Activated naive CD4-positive, alpha-beta T cell treated with anti-CD3 and anti-CD28 coated beads for 36 hours (primary cell): ENCODE measurements at regions not wholly inside any gene's neighbourhood (a gene's known extent, or its start where the extent isn't known, plus 50 kb on each side); places are given as distances from the start of the nearest gene placed in this dataset.

Experiments
- CTCF ChIA-PET: fragments of 350-600 bp; sonication (Branson Sonifier 250); formaldehyde crosslinking; loops from one replicate; lab custom pipeline; 2021; ENCODE audit warnings: antibody characterized with exemption; lab: Charles Lee
- DNase-seq: peaks from one replicate; pipeline ENCODE4 v3.0.0-alpha.2; 2020
- H3K27ac Mint-ChIP-seq: one replicate; pipeline ENCODE4 v1.8.0; 2021; ENCODE audit warnings: mild to moderate bottlenecking, mixed read lengths
- H3K27me3 Mint-ChIP-seq: one replicate; pipeline ENCODE4 v1.8.0; 2021; ENCODE audit warnings: low read depth, mixed read lengths
- H3K36me3 Mint-ChIP-seq: one replicate; pipeline ENCODE4 v1.8.0; 2021; ENCODE audit warnings: low read depth, mixed read lengths
- H3K4me1 Mint-ChIP-seq: one replicate; pipeline ENCODE4 v1.8.0; 2021; ENCODE audit warnings: low read depth, mixed read lengths
- H3K4me3 Mint-ChIP-seq: one replicate; pipeline ENCODE4 v1.8.0; 2021; ENCODE audit warnings: mild to moderate bottlenecking, moderate library complexity, mixed read lengths
- H3K9me3 Mint-ChIP-seq: one replicate; pipeline ENCODE4 v1.8.0; 2021; ENCODE audit warnings: mixed read lengths
- intact Hi-C: fragments of 100-400 bp; cut with micrococcal nuclease; formaldehyde crosslinking; loops from one replicate; pipeline ENCODE4 v1.15.1; 2023

DNA sequence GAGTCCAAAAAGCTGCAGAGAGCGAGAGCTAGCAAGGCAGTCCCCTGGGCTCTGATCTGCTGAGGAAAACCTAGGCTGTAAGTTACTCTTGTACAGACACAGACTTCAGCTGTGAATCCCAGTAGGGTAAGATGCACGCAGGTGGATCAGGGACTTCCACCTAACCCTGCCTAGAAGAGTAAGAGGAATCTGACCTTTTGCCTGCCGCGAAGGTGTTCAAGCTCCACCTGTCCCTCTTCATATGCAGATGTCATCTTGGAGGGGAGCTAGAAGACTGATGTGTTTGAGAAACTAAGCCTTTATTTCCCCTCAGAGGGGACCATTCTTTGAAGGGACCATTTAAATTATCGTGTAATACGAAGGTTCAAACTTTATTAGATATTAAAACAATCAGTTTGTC lies 108.6 kb upstream of the USP24 start:
- H3K27ac Mint-ChIP-seq = no peak overlapping the region
- H3K9me3 Mint-ChIP-seq = no peaks in the 10 kb centered on the region
- H3K36me3 Mint-ChIP-seq = no peaks in the 10 kb centered on the region
- H3K27me3 Mint-ChIP-seq = peaks cover 10% of the 10 kb centered on the region
- H3K4me3 Mint-ChIP-seq = no peak overlapping the region
- CTCF ChIA-PET = interaction anchor here (0.5 to 0.8 kb wide), 2 partner anchors 52 to 191 kb away, joined by 3 read pairs; no protein-coding TSS in a partner anchor
- intact Hi-C loops = no loop called here
- no peaks in the 10 kb centered on the region for H3K4me1 Mint-ChIP-seq
- no peak for DNase-seq

DNA sequence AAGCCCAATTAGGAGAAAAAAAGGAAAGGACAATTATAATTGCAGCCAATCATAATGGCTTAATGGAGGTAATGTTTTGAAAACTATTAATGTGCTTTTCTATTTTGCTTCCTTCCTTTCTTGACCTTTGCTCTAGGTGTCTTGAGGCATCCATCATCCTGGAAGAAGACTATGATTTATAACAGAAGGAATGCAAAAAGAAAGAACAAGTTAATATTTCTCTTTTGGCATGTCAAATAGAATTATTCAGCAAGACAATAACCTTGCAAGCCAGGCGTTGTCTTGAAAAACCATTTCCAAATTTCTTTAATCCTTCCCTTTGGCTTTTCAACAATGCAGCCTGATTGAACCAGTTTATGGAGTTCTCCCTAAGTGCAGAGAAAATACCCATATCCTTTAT lies 107.7 kb upstream of the USP24 start:
- Mint-ChIP-seq H3K4me1 (no peaks in the 10 kb centered on the region), H3K27ac (no peak overlapping the region), H3K36me3 (no peaks in the 10 kb centered on the region), H3K9me3 (no peaks in the 10 kb centered on the region), H3K4me3 (no peak overlapping the region), H3K27me3 (peaks cover 11% of the 10 kb centered on the region)
- CTCF ChIA-PET = interaction anchor here (1.8 kb wide), 1 partner anchor 14 kb away, joined by 5 read pairs; no protein-coding TSS in a partner anchor
- intact Hi-C loops = no loop called here
- no peak for DNase-seq

GRCh38 chr1:55321942-55322341 lies 106.8 kb upstream of the USP24 start:
- H3K4me1 Mint-ChIP-seq = peaks cover 1% of the 10 kb centered on the region
- no peak overlapping the region for H3K27ac Mint-ChIP-seq
- H3K9me3 Mint-ChIP-seq = no peaks in the 10 kb centered on the region
- intact Hi-C loops = no loop called here
- H3K4me3 Mint-ChIP-seq = no peak overlapping the region
- peaks cover 8% of the 10 kb centered on the region for H3K27me3 Mint-ChIP-seq
- H3K36me3 Mint-ChIP-seq = no peaks in the 10 kb centered on the region
- CTCF ChIA-PET = interaction anchor here (1.4 to 1.8 kb wide), 2 partner anchors 15 to 54 kb away, joined by 4 to 5 read pairs; no protein-coding TSS in a partner anchor
- no peak for DNase-seq

GRCh38 chr1:55320891-55321290 lies 105.7 kb upstream of the USP24 start:
- Mint-ChIP-seq H3K4me1 (peaks cover 3% of the 10 kb centered on the region), H3K27ac (no peak overlapping the region), H3K36me3 (no peaks in the 10 kb centered on the region), H3K4me3 (no peak overlapping the region), H3K9me3 (no peaks in the 10 kb centered on the region), H3K27me3 (peaks cover 4% of the 10 kb centered on the region)
- CTCF ChIA-PET = interaction anchor here (1.8 kb wide), 1 partner anchor 16 kb away, joined by 5 read pairs; no protein-coding TSS in a partner anchor
- DNase-seq = no peak
- intact Hi-C loops = no loop called here

DNA sequence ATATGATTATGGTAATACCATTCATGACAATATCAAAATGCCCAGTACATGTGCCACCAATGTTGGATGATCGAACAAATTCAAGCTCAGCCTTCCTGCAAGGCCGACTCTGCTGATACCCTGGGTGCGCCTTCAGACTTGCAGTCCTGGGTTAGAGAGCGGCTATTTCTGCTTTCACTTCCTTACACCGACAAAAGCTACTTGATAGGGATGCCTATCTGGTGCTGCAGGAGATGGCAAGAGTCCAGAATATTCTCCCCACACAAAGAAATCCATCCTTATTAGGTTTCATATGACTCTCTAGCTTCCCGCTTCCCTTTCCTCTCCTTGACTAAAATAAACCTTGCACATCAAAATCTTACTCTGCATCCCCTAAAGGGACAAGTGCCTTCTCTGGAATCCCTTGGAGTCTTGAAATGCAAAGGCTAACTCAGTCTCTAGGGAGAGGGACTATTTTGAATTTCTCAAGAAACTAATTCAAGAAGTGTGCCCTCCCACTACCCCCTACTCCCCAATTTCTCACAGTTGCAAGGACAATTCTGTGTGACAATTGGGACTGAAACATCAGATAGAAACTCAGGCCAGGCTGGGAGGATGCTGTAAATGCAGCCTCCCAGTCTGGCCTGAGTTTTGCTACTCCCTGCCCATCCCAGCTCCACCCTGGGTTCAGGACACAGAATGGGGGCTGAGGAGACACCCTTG lies 103.1 kb upstream of the USP24 start:
- DNase-seq = no peak
- intact Hi-C loops = no loop called here
- no peak overlapping the region for H3K27ac Mint-ChIP-seq
- H3K4me1 Mint-ChIP-seq = peaks cover 3% of the 10 kb centered on the region
- H3K4me3 Mint-ChIP-seq = no peak overlapping the region
- CTCF ChIA-PET = interaction anchor here (0.7 to 1.5 kb wide), 3 partner anchors 18 to 32 kb away, joined by 3 to 4 read pairs (median 3); no protein-coding TSS in a partner anchor
- H3K36me3 Mint-ChIP-seq = no peaks in the 10 kb centered on the region
- no peaks in the 10 kb centered on the region for H3K9me3 Mint-ChIP-seq
- H3K27me3 Mint-ChIP-seq = peaks cover 4% of the 10 kb centered on the region

GRCh38 chr1:55317673-55318072 lies 102.5 kb upstream of the USP24 start:
- Mint-ChIP-seq H3K4me3 (no peak overlapping the region), H3K4me1 (peaks cover 3% of the 10 kb centered on the region), H3K27me3 (peaks cover 4% of the 10 kb centered on the region), H3K9me3 (no peaks in the 10 kb centered on the region), H3K36me3 (no peaks in the 10 kb centered on the region), H3K27ac (no peak overlapping the region)
- DNase-seq = no peak
- intact Hi-C loops = no loop called here
- CTCF ChIA-PET = interaction anchor here (0.7 to 1.5 kb wide), 3 partner anchors 19 to 31 kb away, joined by 3 to 4 read pairs (median 3); no protein-coding TSS in a partner anchor

DNA sequence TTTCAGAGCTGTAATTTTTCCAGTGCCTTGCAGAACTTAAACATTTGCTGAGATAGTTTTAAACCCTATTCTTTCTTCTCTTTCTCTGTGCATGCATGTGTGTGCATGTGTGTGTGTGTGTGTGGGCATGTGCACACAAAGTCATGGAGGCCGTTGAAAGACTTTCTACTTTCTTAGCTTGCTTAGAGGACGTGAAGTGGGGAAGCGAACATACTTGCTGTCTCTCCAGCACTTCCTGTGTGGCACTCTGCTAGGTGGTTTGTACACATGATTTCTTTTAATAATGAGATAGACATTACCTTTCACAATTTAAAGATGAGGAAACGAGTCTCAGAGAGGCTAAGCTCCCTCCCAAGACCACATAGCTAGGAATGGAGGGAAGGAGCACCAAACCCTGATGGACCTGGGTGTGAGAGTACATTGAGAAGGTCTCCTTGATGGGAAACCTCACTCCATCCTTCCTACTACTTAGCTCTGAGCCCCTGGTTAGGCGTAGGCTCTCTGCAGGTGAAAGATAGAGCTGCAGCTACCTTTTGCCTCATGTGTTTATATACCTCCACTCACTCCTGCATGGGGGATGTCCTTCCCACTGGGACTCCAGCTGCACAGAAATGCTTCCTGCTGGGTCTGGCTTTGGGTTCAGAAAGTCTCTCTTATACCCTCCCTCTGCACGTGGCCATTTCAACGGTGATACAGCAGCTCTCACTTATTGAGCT lies 101.9 kb upstream of the USP24 start:
- intact Hi-C loops = no loop called here
- H3K27me3 Mint-ChIP-seq = peaks cover 4% of the 10 kb centered on the region
- H3K27ac Mint-ChIP-seq = no peak overlapping the region
- no peak overlapping the region for H3K4me3 Mint-ChIP-seq
- CTCF ChIA-PET = interaction anchor here (0.7 to 1.5 kb wide), 4 partner anchors 20 to 58 kb away, joined by 3 to 5 read pairs (median 4); no protein-coding TSS in a partner anchor
- H3K4me1 Mint-ChIP-seq = peaks cover 3% of the 10 kb centered on the region
- H3K9me3 Mint-ChIP-seq = no peaks in the 10 kb centered on the region
- DNase-seq = no peak
- H3K36me3 Mint-ChIP-seq = no peaks in the 10 kb centered on the region

- peaks cover 4% of the 10 kb centered on the region for H3K27me3 Mint-ChIP-seq
- no peaks in the 10 kb centered on the region for H3K9me3 Mint-ChIP-seq
- no peak for DNase-seq
- H3K4me1 Mint-ChIP-seq = peaks cover 3% of the 10 kb centered on the region
- no peaks in the 10 kb centered on the region for H3K36me3 Mint-ChIP-seq
- no peak overlapping the region for H3K27ac Mint-ChIP-seq
- intact Hi-C loops = no loop called here
- no peak overlapping the region for H3K4me3 Mint-ChIP-seq
- CTCF ChIA-PET = interaction anchor here (1.0 to 1.1 kb wide), 2 partner anchors 58 to 181 kb away, joined by 3 to 5 read pairs; no protein-coding TSS in a partner anchor
Measured at GRCh38 chr1:55316502-55316901, 101.3 kb upstream of the USP24 start.

DNA sequence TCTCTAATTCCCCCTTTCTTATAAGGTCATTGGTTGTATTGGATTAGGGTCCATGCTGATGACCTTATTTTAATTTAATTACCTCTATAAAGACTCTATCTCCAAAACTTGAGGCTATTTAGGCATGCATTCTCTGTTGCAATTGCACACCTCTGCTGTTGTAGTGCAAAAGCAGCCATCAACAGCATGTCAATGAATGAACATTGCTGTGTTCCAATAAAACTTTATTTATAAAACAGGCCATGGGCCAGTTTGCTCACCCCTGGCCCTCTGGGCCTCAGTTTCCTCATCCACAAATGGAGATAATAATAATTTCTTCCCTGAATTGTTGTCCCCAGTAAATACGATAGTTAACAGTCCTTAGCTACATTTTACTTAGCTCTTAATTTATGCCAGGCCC lies 100.4 kb upstream of the USP24 start:
- no peaks in the 10 kb centered on the region for H3K36me3 Mint-ChIP-seq
- CTCF ChIA-PET = interaction anchor here (1.0 kb wide), 1 partner anchor 180 kb away, joined by 3 read pairs; no protein-coding TSS in a partner anchor
- peaks cover 8% of the 10 kb centered on the region for H3K4me1 Mint-ChIP-seq
- H3K27me3 Mint-ChIP-seq = peaks cover 4% of the 10 kb centered on the region
- no peak overlapping the region for H3K27ac Mint-ChIP-seq
- H3K4me3 Mint-ChIP-seq = no peak overlapping the region
- no peaks in the 10 kb centered on the region for H3K9me3 Mint-ChIP-seq
- DNase-seq = no peak
- intact Hi-C loops = no loop called here

DNA sequence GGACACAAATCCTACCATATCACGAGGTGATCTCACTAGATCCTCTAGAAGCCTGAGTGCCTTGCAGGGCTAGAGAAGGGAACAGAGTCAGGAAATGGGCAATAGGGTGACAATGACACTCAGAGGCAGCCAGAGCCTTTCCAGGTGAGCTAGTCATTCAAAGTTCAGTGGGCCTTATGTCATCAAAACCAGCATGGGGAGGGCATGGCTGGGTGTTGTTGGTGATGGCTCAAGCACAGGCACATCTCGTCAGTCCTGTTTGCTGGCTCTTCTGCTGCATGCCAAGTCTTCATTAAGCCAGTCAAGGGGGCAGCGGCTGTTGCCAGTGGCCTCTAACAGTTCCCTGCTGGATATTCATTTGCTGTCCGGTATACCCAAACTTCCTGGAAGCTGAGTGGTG lies 99.6 kb upstream of the USP24 start:
- no peak overlapping the region for H3K4me3 Mint-ChIP-seq
- intact Hi-C loops = no loop called here
- no peaks in the 10 kb centered on the region for H3K36me3 Mint-ChIP-seq
- H3K27me3 Mint-ChIP-seq = peaks cover 4% of the 10 kb centered on the region
- CTCF ChIA-PET = no interaction called here
- no peaks in the 10 kb centered on the region for H3K9me3 Mint-ChIP-seq
- no peak overlapping the region for H3K27ac Mint-ChIP-seq
- peaks cover 9% of the 10 kb centered on the region for H3K4me1 Mint-ChIP-seq
- DNase-seq = no peak

- Mint-ChIP-seq H3K4me1 (peaks cover 9% of the 10 kb centered on the region), H3K4me3 (no peak overlapping the region), H3K27ac (no peak overlapping the region), H3K36me3 (no peaks in the 10 kb centered on the region), H3K27me3 (peaks cover 2% of the 10 kb centered on the region), H3K9me3 (no peaks in the 10 kb centered on the region)
- intact Hi-C loops = no loop called here
- no peak for DNase-seq
- CTCF ChIA-PET = no interaction called here
Measured at GRCh38 chr1:55313903-55314302, 98.7 kb upstream of the USP24 start.

DNA sequence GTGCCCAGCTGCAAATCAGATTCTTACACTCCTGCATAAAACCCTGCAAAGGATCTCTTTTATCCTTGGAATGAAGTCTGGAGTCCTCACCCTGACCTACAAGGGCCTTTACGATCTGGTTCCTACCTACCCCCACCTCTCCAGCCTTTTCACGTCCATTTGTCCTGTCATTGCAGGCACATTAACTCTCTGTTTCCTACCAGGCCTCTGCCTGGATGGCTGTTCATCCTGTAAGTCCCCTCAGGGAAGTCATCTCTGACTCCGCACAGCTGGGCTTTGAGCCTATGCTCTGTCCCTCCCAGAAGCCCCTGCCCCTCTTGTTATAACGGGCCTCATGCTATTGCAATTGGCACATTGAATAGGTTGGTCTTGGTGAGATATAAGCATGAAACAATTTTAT lies 96.8 kb upstream of the USP24 start:
- Mint-ChIP-seq H3K4me3 (no peak overlapping the region), H3K4me1 (peaks cover 8% of the 10 kb centered on the region), H3K27me3 (no peaks in the 10 kb centered on the region), H3K9me3 (no peaks in the 10 kb centered on the region), H3K36me3 (no peaks in the 10 kb centered on the region), H3K27ac (no peak overlapping the region)
- intact Hi-C loops = no loop called here
- CTCF ChIA-PET = no interaction called here
- no peak for DNase-seq
